WTC11 (cell line): ENCODE measurements at regions not wholly inside any gene's neighbourhood (a gene's known extent, or its start where the extent isn't known, plus 50 kb on each side); places are given as distances from the start of the nearest gene placed in this dataset.

Experiments
- JUN ChIP-seq: sonication (generic); formaldehyde crosslinking; IDR thresholded peaks from 2 replicates; pipeline ENCODE4 v1.8.0; 2023; ENCODE audit warnings: mild to moderate bottlenecking, missing genetic modification reagents
- MYBL2 ChIP-seq: sonication (generic); formaldehyde crosslinking; IDR thresholded peaks from 2 replicates; pipeline ENCODE4 v1.8.1; 2023; ENCODE audit warnings: mild to moderate bottlenecking, moderate library complexity, missing genetic modification reagents
- NFYB ChIP-seq: sonication (generic); formaldehyde crosslinking; conservative IDR thresholded peaks from 2 replicates; pipeline ENCODE4 v1.8.0; 2022; ENCODE audit warnings: low read depth, missing genetic modification reagents
- NR1H2 ChIP-seq: sonication (generic); formaldehyde crosslinking; IDR thresholded peaks from 2 replicates; pipeline ENCODE4 v1.9.0; 2021; ENCODE audit warnings: mild to moderate bottlenecking, moderate library complexity, missing genetic modification reagents
- TP53 ChIP-seq: sonication (generic); formaldehyde crosslinking; IDR thresholded peaks from 2 replicates; pipeline ENCODE4 v1.8.1; 2023; ENCODE audit warnings: mild to moderate bottlenecking, missing genetic modification reagents
- TF ChIP-seq, protein P1 (sequence below): fragments of 200-600 bp; IDR thresholded peaks from 2 replicates; pipeline ENCODE4 v1.8.0; 2022; ENCODE audit warnings: antibody characterized with exemption
- TF ChIP-seq, protein P2 (sequence below): fragments of 250-450 bp; sonication (Bioruptor Pico); IDR thresholded peaks from 2 replicates; pipeline ENCODE4 v1.9.0; 2021; ENCODE audit warnings: mild to moderate bottlenecking
- TF ChIP-seq, protein P3 (sequence below): sonication (generic); formaldehyde crosslinking; conservative IDR thresholded peaks from 2 replicates; pipeline ENCODE4 v1.8.1; 2023; ENCODE audit warnings: mild to moderate bottlenecking, low read depth, missing genetic modification reagents, moderate library complexity
- TF ChIP-seq, protein P4 (sequence below): sonication (generic); formaldehyde crosslinking; IDR thresholded peaks from 2 replicates; pipeline ENCODE4 v1.8.0; 2023; ENCODE audit warnings: missing genetic modification reagents, mild to moderate bottlenecking, borderline replicate concordance

DNA sequence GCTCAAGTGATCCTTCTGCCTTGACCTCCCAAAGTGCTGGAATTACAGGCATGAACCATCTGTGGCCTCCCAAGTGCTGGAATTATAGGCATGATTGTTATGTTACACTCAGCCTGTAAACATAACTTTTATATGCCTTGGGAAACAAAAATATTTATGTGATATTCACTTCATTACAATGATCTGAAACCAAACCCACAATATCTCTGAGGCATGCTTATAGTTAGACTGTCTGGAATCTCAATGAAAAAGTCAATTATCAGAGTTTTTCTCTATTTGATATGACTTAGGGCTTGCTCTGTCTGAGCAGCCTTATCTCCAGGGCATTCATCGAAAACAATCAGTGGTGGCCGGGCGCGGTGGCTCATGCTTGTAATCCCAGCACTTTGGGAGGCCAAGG, 195.3 kb upstream of the MYO3A start:
- TF ChIP-seq JUN (CRISPR knock-in tag) = no peak
- TF ChIP-seq, protein P1, sequence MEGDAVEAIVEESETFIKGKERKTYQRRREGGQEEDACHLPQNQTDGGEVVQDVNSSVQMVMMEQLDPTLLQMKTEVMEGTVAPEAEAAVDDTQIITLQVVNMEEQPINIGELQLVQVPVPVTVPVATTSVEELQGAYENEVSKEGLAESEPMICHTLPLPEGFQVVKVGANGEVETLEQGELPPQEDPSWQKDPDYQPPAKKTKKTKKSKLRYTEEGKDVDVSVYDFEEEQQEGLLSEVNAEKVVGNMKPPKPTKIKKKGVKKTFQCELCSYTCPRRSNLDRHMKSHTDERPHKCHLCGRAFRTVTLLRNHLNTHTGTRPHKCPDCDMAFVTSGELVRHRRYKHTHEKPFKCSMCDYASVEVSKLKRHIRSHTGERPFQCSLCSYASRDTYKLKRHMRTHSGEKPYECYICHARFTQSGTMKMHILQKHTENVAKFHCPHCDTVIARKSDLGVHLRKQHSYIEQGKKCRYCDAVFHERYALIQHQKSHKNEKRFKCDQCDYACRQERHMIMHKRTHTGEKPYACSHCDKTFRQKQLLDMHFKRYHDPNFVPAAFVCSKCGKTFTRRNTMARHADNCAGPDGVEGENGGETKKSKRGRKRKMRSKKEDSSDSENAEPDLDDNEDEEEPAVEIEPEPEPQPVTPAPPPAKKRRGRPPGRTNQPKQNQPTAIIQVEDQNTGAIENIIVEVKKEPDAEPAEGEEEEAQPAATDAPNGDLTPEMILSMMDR = no peak
- TF ChIP-seq, protein P2, sequence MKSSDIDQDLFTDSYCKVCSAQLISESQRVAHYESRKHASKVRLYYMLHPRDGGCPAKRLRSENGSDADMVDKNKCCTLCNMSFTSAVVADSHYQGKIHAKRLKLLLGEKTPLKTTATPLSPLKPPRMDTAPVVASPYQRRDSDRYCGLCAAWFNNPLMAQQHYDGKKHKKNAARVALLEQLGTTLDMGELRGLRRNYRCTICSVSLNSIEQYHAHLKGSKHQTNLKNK (CRISPR knock-in tag) = no peak
- no peak for TF ChIP-seq NR1H2 (CRISPR knock-in tag)
- TF ChIP-seq, protein P3, sequence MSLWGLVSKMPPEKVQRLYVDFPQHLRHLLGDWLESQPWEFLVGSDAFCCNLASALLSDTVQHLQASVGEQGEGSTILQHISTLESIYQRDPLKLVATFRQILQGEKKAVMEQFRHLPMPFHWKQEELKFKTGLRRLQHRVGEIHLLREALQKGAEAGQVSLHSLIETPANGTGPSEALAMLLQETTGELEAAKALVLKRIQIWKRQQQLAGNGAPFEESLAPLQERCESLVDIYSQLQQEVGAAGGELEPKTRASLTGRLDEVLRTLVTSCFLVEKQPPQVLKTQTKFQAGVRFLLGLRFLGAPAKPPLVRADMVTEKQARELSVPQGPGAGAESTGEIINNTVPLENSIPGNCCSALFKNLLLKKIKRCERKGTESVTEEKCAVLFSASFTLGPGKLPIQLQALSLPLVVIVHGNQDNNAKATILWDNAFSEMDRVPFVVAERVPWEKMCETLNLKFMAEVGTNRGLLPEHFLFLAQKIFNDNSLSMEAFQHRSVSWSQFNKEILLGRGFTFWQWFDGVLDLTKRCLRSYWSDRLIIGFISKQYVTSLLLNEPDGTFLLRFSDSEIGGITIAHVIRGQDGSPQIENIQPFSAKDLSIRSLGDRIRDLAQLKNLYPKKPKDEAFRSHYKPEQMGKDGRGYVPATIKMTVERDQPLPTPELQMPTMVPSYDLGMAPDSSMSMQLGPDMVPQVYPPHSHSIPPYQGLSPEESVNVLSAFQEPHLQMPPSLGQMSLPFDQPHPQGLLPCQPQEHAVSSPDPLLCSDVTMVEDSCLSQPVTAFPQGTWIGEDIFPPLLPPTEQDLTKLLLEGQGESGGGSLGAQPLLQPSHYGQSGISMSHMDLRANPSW (CRISPR knock-in tag) = no peak
- TF ChIP-seq NFYB (CRISPR knock-in tag) = no peak
- TF ChIP-seq MYBL2 (CRISPR knock-in tag) = no peak
- TF ChIP-seq TP53 (CRISPR knock-in tag) = no peak
- TF ChIP-seq, protein P4, sequence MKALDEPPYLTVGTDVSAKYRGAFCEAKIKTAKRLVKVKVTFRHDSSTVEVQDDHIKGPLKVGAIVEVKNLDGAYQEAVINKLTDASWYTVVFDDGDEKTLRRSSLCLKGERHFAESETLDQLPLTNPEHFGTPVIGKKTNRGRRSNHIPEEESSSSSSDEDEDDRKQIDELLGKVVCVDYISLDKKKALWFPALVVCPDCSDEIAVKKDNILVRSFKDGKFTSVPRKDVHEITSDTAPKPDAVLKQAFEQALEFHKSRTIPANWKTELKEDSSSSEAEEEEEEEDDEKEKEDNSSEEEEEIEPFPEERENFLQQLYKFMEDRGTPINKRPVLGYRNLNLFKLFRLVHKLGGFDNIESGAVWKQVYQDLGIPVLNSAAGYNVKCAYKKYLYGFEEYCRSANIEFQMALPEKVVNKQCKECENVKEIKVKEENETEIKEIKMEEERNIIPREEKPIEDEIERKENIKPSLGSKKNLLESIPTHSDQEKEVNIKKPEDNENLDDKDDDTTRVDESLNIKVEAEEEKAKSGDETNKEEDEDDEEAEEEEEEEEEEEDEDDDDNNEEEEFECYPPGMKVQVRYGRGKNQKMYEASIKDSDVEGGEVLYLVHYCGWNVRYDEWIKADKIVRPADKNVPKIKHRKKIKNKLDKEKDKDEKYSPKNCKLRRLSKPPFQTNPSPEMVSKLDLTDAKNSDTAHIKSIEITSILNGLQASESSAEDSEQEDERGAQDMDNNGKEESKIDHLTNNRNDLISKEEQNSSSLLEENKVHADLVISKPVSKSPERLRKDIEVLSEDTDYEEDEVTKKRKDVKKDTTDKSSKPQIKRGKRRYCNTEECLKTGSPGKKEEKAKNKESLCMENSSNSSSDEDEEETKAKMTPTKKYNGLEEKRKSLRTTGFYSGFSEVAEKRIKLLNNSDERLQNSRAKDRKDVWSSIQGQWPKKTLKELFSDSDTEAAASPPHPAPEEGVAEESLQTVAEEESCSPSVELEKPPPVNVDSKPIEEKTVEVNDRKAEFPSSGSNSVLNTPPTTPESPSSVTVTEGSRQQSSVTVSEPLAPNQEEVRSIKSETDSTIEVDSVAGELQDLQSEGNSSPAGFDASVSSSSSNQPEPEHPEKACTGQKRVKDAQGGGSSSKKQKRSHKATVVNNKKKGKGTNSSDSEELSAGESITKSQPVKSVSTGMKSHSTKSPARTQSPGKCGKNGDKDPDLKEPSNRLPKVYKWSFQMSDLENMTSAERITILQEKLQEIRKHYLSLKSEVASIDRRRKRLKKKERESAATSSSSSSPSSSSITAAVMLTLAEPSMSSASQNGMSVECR = no peak
